Lower leg skin (tissue), 4 donors: ENCODE measurements at regions not wholly inside any gene's neighbourhood (a gene's known extent, or its start where the extent isn't known, plus 50 kb on each side); places are given as distances from the start of the nearest gene placed in this dataset.

Source experiments
- DNase-seq, 2 donors: peaks; one replicate each; pipeline ENCODE4 v3.0.0-alpha.2; 2019; ENCODE audit warnings: low spot score in 2 of 2
- H3K4me3 ChIP-seq: fragments of 200-600 bp; sonication (generic); 2 replicates; pipeline ENCODE4 v1.5.1; 2017; ENCODE audit warnings: mild to moderate bottlenecking, low read depth; ENCODE audit not compliant: poor library complexity, severe bottlenecking
- CTCF ChIP-seq, 3 donors: fragments of 450-650 bp; IDR thresholded peaks; one replicate each; pipeline ENCODE4 v1.5.1; 2016; ENCODE audit warnings: antibody characterized with exemption in 3 of 3, mild to moderate bottlenecking in 3 of 3, moderate library complexity in 2 of 3
- POLR2A ChIP-seq, 2 donors: fragments of 450-650 bp; IDR thresholded peaks; one replicate each; pipeline ENCODE4 v1.6.1; 2016 to 2017; ENCODE audit warnings: antibody characterized with exemption in 2 of 2, mild to moderate bottlenecking in 1 of 2, moderate library complexity in 1 of 2
- WGBS, 2 donors: methylation state at CpG; one replicate each; pipeline ENCODE4 v1.1.5; 2018; 5-methylcytosine and 5-hydroxymethylcytosine counted together
- intact Hi-C: fragments of 100-400 bp; cut with DNase I; formaldehyde crosslinking; loops from one replicate; pipeline ENCODE4 v1.15.0; 2023; ENCODE audit warnings: low total_unique reads

GRCh38 chr16:51576498-51577195 is 425.6 kb upstream of the SALL1 start:
- 53 to 74% methylated on average over 8 of the region's 8 CpGs for WGBS, 2 donors
- no peak for DNase-seq
- no peak overlapping the region for H3K4me3 ChIP-seq
- TF ChIP-seq POLR2A (IDR thresholded peaks at IDR 0.05) (no peak), CTCF (IDR thresholded peaks at IDR 0.05) (no peak)
- intact Hi-C loops: no loop called here

GRCh38 chr16:51573191-51573590 is 422.1 kb upstream of the SALL1 start:
- intact Hi-C loops: no loop called here
- 80 to 81% methylated on average over 5 of the region's 5 CpGs for WGBS, 2 donors
- no peak overlapping the region for H3K4me3 ChIP-seq
- TF ChIP-seq CTCF (IDR thresholded peaks at IDR 0.05): no peak
- TF ChIP-seq POLR2A (IDR thresholded peaks at IDR 0.05): no peak
- DNase-seq: no peak

- TF ChIP-seq CTCF (IDR thresholded peaks at IDR 0.05) (no peak), POLR2A (IDR thresholded peaks at IDR 0.05) (no peak)
- WGBS, 2 donors: 43 to 50% methylated on average over 5 of the region's 5 CpGs
- intact Hi-C loops: no loop called here
- DNase-seq: no peak
- no peak overlapping the region for H3K4me3 ChIP-seq
Observed at GRCh38 chr16:51569203-51569931, 418.3 kb upstream of the SALL1 start.

GRCh38 chr16:51567911-51568310 is 416.8 kb upstream of the SALL1 start:
- WGBS, 2 donors: 41 to 43% methylated on average over 3 of the region's 3 CpGs
- H3K4me3 ChIP-seq: no peak overlapping the region
- intact Hi-C loops: no loop called here
- DNase-seq: no peak
- TF ChIP-seq POLR2A (IDR thresholded peaks at IDR 0.05) (no peak), CTCF (IDR thresholded peaks at IDR 0.05) (no peak)

GRCh38 chr16:51565184-51565583 is 414.1 kb upstream of the SALL1 start:
- no peak overlapping the region for H3K4me3 ChIP-seq
- no peak for TF ChIP-seq POLR2A (IDR thresholded peaks at IDR 0.05)
- no peak for TF ChIP-seq CTCF (IDR thresholded peaks at IDR 0.05)
- intact Hi-C loops: no loop called here
- 70 to 72% methylated on average over 4 of the region's 4 CpGs for WGBS, 2 donors
- no peak for DNase-seq
